Kidney glomerular epithelial cell (primary cell): ENCODE measurements at regions not wholly inside any gene's neighbourhood (a gene's known extent, or its start where the extent isn't known, plus 50 kb on each side); places are given as distances from the start of the nearest gene placed in this dataset.

Source experiments
- DNase-seq: peaks from one replicate; lab custom pipeline; 2025; lab: John Stamatoyannopoulos, UW

GRCh38 chr2:220981926-220982325 is 590.2 kb downstream of the EPHA4 start:
- DNase-seq, result peak; percentile 26

- DNase-seq, result no peak
These were observed 586.5 kb downstream of the EPHA4 start for GRCh38 chr2:220985561-220985960.

DNA sequence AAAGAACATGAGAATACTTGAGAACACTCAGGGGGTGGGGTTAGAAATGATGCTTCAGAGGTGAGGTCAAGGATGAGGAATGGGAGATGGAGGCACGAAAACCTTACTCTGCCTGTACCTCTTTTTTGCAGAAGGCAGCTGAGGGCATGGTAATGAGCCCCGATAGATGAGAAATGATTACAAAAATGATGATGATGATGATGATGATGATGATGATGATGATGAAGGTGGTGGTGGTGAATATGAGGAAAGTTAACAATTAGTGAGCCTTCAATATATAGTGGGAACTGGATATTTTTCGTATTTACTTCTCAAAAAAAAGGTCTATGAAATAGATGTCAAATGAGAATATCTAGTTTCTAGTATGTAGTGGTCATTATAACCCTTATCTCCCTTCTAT is 584.3 kb downstream of the EPHA4 start:
- DNase-seq, result no peak

DNA sequence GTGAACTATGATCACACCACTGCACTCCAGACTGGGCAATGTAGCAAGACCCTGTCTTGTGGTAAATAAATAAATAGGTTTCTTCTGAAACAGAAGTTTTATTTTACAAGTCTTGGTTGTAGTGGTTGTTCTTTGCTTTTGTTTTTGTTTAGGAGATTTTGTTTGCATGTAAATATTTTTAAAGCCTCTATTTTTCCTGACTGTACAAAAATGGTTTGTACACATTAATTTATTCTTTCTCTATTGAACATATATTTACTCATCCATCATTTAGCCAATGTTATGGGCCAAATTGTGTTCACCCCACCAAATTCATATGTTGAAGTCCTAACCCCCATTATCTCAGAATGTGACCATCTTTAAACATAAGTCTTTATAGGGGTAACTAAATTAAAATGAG is 580.1 kb downstream of the EPHA4 start:
- no peak for DNase-seq

DNA sequence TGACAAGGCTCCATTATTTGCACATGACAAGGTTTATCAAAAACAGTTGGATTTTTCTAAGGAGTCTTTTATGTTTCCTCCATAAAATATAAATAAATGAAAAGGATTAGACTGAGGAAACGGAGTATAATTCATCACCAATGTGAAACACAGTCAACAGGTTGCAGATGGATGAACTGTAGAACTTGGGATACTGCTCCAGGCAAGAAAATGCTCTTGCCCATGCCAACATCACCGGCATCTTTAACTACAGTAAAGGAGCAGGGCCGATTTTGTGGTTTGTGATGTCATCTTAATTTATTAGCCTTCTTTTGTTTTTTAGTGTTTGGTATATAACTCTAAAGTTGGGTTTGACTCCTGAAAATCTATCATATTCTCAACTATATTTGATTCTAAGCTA is 577.3 kb downstream of the EPHA4 start:
- no peak for DNase-seq

DNA sequence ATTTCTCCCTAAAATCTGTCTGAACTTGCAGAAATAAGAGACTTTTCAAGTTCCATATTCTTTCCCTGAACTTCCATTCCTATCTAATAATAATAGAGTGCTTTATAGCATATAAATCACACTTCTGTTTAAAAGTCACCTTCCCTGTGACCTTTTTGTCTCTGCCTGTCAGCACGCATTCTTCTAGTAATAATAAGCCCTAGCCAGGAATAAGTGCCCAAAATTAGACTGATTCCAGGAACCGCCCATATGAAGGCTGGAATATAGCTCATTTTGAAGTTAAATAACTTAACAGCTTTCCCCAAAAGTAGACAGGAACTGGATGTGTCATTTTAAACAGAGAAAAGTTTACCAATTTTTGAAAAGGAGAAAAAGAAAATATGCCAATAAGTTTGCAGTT is 576.5 kb downstream of the EPHA4 start:
- DNase-seq, result no peak

GRCh38 chr2:220998156-220998555 is 573.9 kb downstream of the EPHA4 start:
- DNase-seq, result no peak

DNA sequence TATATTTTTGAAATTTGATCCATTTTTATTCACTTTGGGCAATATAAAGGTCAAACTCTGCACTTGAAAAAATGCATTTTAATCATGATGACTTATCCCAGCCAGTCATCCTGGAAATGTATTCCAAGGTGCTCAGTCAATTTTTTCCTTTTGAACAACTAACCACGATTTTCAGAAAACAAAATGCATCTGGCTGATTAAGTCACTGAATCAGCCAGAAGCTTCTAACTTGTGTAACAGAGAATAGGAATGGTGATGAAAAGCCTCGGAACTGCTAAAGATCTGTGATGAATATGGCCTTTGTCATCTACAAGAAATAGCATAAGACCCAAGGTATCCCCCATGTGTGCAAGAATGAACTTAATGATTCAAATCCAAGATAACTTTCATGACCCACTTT is 572.7 kb downstream of the EPHA4 start:
- DNase-seq, result no peak

DNA sequence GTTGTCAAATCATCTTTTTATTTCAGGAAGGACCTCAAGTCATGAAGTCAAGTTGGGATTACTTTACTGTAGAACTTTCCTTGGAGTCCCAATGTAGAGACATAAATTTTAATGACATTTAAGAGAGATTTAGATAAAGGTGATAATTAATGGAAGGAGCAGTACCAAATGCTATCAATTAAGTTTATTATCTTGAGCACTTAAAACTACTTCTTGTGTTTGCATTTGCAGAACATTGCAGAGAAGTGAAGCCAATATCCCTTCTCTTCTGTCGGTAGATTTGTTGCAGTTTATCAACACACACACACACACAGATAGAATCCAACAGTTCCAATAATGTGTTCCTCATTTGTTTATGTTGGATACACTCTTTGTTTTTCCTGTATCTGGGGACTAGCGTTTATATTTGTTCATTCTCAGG is 570.7 kb downstream of the EPHA4 start:
- DNase-seq, result no peak

DNA sequence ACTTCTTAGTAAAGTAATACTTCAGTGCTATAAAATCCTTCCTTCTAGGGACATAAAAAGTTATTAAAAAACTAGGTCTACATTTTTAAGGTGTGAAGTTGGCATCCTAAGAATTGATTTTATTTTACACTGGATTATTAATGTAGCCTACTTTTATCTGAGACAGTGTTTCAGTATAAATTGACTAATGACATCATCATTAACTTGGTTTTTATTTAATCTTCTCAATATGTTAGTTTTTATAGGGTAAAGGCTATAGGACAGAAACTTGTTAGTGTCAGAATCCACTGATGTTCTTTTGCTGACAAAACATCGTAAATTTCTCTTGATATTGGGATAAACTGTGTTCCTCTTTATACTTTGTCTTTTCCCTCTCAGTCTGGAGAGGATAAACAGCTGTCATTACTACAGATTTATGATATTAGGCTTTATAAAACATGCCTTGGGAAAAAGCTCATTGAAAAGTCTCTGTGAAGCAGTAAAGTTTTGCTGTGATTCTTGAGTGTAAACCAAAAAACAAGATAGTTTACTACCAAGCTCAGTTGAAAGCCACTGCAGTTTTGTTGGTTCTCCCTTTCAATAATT is 569.9 kb downstream of the EPHA4 start:
- DNase-seq, result no peak

DNA sequence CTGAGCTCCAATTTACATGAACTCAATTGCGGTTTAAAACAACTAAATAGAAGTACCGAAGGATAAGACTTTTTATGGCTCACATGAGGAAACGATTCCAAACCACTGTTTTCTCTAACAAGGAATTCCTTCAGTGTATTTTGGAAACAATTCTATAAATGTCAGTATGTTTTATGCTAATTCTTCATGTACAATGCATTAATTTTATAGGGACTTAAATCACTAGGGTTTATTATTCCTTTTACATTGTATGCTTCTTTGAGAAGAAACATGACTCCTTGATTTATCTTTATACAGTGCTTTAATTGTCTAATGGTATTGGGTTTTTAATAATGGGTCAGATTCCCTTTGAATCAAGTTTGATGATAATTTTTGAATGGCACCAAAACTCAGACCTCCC is 566.8 kb downstream of the EPHA4 start:
- no peak for DNase-seq

- DNase-seq, result no peak
These were observed 566.0 kb downstream of the EPHA4 start for GRCh38 chr2:221006084-221006483.

DNA sequence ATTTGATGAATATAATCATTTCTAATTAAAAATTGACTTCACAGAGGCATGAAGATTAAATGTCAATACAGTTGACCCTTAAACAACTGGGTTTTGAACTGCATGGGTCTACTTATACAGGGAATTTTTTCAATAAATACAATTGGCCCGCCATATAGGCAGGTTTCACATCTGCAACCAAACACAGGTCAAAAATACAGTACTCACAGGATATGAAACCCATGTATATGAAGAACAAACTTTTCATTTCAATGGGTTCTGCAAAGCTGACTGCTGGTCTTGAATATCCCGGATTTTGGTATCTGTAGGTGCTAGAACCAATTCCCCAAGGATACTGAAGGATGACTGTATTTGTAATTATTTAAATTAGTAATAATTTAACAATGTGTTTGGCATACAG is 555.6 kb downstream of the EPHA4 start:
- DNase-seq, result no peak

GRCh38 chr2:221018262-221018661 is 553.8 kb downstream of the EPHA4 start:
- DNase-seq, result no peak

DNA sequence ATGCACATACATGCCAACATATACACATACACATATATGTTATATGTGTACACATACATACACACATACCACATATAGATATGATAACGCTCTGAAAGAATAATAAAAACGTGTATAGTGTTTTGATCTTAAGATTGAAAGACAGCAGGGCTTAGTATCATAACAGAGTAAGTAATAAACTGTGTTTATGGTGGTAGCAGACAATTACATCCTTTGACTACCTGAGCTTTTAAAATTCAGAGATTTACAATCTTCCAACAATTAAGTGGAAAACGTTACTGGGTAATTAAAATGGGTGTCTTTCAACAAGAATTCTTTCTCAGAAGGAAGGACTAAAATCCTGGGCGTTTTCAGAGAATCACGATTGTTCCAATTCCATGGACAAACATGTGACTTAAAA is 552.4 kb downstream of the EPHA4 start:
- no peak for DNase-seq

GRCh38 chr2:221022554-221022953 is 549.5 kb downstream of the EPHA4 start:
- no peak for DNase-seq

DNA sequence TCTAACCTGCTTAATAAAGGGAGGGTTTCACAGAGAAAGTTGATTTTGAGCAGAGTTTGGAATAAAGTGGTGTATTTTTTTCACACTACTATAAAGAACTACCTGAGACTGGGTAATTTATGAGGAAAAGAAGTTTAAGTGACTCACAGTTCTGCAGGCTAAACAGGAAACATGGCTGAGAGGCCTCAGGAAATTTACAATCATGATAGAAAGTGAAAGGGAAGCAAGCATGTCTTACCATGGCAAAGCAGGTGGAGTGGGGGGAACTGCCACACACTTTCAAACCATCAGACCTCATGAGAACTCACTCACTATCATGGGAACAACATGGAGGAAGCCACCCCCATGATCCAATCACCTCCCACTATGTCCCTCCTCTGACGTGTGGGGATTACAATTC is 546.7 kb downstream of the EPHA4 start:
- peak; percentile 17 for DNase-seq

DNA sequence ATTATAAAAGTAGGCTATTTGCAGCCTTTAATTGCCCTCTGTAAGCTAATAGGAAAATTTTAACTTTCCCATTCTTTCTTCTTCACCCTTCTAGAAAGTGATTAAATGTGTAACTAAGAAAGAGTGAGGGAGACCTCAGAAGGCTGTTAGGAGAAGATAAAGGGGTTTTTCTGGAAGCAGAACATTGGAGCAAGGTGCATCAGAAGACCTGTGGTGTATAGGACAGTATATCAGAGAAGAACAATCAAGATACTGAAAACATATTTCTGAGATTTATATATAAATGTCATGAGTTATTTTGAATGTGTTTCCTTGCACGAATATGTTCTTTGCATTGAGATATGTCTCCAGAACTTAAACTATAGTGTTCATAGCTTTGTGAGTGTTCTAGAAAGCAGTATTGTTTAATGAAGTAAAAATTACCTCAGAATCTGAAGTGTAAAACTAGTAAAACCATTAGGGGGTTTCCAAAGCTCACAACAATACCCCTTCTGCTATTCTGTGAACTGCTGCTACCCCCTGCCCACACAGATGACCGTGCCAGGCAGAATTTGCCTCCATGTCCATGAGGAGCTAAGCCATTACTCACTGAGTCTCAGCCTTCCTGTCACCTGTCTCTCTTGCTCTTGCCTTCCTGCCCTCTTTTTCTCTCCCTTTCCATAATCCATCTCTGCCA is 537.9 kb downstream of the EPHA4 start:
- no peak for DNase-seq

DNA sequence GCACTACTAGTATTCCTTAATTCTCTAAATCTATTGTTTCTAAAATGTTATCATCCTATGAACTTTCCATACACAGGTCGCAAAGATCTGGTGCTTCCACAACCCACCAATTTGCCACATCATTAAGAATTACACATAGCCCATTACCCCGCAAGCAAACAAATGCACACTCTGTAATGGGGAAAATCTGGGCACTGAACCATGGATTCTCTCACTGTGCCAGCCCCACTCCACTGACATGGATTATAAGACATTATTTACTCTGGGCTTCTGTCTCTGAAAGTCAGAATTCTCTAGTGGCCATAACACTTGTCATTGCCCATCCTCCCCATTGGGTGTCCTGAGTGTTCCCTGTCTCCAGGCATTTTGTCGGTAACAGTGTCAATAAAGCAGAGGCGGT is 537.1 kb downstream of the EPHA4 start:
- no peak for DNase-seq

DNA sequence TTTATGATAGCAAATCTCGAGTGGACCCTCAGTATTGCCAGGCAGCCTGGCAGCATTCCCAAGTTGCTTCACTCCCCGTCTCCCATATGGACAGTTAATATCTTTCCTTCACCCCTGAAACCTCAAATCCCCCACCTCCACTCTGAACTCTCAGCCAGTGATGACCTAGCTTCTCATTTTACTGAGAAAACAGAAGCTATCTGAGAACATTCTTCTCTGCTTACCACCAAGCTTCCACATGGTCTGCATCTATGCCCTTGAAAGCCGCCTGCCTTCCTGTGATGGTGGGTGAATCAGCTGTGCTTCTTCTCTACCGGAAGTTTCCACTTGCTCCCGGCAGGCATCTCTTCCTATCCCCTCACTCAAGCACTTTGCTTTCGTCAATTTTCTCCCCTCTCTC is 529.2 kb downstream of the EPHA4 start:
- DNase-seq, result no peak

DNA sequence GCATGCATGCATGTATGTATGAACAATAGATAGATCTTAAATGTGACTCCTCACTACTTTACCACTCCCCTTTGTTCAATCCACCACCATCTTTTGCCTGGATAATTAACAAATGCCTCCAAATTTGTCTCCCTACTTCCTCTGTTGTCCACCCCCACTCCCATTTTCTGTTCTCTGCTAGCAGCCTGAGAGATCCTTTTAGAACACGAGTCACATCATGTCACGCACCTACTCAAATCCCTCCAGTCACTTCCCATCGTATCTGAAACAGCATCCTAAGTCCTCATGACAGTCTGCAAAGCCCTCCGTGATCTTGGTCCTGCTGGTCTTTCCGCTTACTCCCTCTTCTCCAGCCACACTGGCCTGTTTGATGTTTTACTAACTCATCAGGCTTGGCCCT is 527.3 kb downstream of the EPHA4 start:
- DNase-seq, result no peak

GRCh38 chr2:221050020-221050795 is 521.9 kb downstream of the EPHA4 start:
- no peak for DNase-seq

DNA sequence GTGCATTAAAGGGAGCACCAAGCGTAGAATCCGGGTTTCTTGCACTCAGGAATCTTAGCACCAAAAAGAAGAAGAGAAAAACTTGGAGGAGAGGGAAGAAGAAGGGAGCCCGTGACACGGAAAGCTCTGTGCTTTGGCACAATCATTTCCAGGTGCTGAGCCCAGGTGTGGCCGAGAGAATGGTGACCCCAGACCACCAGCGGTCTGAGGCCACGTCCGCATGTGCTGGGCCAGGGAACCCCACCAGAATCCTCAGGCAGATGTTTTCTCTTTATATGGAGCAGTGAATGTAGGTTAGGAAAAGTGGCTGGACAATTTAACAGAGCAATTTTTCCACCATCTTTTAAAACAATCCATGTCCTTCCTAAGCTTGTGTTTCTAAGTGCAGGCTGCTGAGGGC is 520.9 kb downstream of the EPHA4 start:
- no peak for DNase-seq
